Hematopoietic multipotent progenitor cell treated with erythropoietin and hydrocortisone succinate and interleukin-3 and kit ligand, for 15 days (in vitro differentiated cells): ENCODE measurements at regions not wholly inside any gene's neighbourhood (a gene's known extent, or its start where the extent isn't known, plus 50 kb on each side); places are given as distances from the start of the nearest gene placed in this dataset.

Experiments used
- DNase-seq: peaks from one replicate; pipeline ENCODE4 v3.0.0-alpha.2; 2015; ENCODE audit warnings: low spot score

DNA sequence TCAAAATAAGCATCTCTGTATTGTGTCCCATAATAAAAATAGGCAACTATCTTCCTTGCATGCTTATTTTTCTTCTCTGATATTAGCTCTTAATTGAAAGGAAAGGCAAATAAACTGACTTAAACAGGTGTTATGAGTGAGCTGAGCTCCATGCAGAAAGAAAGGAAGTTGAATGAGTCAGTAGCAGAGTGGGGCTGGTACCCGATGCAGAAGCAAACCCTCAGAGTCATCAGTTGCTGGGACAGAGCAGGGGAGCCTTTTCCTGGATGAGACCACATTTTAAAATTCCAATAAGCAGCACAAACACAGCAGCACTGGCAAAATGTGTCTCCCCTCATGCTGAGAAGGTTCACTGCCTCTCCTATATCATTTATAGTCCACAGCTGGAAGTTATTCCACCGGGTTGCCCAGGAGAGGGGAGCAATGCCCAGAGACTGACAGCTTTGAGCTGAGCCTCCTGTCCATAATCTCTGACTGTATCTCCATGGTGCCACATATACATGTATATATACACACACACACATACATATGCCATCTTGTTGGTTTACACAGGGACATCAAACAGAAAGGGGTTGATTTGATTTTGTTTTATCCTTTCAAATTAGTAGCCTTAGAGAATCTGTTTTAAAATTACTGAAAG, 274.3 kb upstream of the PPARGC1A start:
- no peak for DNase-seq

DNA sequence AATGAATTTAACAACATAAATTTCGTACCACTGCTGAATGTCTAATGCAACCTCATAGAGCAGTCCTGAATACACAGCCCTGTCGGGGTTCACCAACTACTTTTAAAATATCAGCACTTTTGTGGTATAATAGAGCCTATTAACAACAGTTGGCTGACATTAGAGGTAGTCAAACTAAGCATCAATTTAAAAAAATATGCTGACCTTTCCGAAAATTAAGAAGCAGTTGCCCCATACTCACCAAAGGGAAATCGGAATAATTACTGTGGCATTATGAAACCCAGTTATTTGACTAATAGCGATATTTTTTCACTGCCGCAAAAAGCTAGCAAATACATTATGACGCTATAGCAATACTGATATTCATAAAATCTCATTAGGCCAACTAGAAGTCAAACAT, 273.5 kb upstream of the PPARGC1A start:
- DNase-seq = no peak

DNA sequence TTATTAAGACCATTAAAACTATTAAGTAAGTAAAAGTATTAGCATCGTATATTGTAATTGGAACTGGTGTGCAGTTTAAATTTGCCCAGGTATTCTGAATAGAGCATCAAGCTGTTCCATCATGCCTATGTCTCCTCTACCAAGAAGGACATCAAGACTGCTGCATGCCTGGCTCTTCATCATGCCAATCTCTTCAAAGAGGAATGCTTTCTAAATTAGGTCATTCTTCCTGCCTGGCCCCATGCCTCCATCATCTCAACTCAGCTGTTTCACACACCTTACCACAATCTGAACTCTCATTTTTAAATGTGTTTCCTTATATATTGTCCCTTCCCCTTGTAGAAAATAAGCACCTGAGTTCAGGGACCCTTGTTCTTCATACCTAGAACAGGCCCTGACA, 270.5 kb upstream of the PPARGC1A start:
- DNase-seq = no peak

DNA sequence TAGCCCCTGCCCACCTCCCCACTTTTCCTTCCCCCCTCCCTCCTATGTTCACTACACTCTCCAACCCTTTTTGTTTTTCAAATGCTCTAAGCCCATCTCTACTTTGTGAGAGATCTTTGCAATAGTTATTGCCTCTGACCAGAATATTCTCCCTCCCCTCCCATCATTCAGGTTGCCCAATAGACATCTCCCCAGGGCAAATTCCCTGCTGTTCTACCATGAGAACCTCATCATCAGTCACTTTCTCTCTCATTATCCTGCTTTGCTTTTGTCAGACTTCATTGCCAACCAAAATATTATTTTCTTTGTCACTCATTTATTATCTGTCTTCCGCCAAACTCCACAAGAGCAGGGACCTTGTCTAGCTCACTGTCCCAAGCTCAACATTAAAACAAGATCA, 268.2 kb upstream of the PPARGC1A start:
- DNase-seq = no peak

DNA sequence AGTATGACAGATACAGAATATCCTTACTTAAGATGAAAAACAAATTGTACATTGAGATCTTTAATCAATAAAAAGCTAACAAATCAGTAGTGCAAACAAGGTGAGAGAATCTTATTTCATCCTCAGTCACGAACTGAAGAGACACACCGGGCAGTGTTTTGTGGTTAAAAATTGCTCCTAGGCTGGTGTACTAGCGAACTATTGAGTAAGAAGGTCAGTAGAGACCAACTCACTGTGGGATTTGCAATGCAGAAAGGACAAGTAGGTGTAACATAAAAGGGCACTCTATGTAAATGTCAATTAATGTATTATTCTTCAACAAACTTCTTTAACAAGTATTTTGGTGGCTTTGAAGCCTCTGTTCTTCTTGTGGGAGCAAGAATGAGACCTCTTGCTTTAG, 260.2 kb upstream of the PPARGC1A start:
- DNase-seq = no peak

DNA sequence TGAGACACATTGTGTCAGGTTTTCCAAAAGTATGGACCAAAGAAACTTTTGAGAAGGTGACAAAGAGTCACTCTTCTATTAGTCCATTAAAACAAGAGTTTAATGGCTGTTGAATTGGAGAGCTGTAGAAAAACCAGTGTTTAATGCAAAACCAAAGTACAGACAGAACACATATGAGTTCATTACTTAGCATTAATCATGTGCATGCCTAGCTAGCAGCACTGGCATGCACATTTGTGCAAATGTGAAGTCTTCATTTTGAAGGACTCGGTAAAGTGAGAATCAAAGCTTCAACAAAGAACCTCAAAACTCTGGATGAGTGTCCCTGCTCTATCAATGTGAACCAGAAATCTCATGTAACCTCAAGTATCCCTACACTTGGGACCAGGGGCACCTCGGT, 256.3 kb upstream of the PPARGC1A start:
- DNase-seq = no peak

DNA sequence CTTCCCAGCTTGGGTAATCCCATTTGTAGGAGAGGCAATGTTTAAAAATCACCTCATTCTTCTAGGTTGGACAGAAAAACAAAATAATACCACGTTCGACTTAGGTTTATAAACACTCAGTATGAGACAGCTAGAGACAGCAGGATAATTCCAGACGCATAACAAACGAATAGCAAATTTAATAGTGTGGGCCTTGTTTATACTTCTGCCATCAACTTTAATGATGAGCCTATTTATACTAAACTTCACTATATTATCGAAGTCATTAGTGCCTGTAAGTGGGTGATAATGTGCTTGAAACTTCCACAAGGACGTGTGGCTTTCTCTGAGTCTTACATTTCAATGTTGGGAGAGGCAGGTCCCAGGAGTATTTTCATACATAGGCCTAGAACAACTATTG, 255.7 kb upstream of the PPARGC1A start:
- no peak for DNase-seq

DNA sequence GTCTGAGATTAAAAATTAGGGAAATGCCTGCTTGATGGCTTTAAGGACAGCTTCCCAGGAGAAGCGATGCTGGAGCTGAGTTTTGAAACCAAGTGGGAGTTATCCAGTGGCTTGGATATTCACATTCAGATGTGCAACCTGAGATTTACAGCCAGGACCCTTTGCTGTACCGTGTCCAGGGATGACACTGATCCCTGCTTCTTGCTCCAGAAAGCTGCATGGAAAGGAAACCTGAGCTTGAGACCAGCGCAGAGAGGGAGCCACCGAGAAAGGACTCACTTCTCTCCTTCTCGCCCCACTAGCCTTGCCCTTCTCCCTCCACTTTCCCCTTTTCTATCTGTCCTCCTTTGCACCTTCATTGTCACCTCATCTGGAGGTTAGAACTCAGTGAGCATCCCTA, 254.5 kb upstream of the PPARGC1A start:
- no peak for DNase-seq

DNA sequence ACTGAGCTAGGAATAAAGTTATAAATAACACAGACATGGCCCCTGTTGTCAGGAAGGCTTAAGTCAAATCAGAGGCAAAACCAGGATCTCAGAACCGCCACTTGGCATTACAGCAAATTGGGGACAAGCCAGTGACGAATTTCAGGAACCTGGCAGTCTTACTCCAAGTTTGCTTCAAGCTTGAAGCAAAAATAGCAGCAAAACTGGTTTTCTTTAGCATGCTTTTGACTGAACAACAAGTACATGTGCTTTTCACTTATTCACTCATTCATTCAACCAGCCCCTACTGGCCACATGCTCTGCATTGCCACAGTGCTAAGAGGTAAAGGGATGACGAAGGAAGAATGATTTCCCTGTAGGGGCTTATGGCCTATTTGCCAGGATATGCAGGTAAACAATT, 253.9 kb upstream of the PPARGC1A start:
- DNase-seq = no peak

DNA sequence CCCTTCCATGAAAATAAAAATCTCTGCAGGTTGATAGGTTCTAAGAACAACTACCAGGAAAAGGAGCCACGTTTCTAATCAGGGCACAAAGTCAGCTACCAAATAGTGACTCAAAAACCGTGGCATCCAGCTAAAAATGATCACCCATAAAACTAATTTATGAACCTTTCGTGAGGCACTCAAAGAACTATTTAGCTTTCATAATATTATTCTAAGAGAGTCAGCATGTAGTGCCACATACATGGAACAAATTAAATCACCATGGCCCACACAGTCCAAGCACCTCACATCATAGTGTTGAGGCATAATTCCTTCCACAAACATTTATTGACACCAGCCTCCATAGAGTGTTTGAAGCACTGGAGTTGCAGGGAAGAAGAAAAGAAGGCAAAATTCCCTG, 252.0 kb upstream of the PPARGC1A start:
- DNase-seq = no peak

DNA sequence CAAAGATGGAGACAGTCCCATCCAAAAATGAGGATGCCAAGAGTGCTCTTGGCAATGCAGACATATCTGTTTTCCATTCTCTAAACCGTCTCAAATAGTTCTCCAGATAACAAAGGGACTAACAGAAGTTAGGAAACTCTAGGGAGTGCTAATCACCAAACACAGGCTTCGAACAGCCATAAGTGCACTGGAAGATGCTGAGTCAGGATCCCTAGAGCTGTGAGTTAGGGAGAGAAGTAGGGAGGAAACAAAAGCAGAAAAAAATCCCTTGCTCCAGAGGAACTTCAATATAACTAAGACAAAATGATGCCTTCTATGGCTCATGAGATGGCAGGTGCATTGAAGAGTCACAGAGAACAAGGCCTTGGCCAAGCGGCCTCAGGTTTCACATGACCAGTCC, 251.0 kb upstream of the PPARGC1A start:
- DNase-seq = no peak

DNA sequence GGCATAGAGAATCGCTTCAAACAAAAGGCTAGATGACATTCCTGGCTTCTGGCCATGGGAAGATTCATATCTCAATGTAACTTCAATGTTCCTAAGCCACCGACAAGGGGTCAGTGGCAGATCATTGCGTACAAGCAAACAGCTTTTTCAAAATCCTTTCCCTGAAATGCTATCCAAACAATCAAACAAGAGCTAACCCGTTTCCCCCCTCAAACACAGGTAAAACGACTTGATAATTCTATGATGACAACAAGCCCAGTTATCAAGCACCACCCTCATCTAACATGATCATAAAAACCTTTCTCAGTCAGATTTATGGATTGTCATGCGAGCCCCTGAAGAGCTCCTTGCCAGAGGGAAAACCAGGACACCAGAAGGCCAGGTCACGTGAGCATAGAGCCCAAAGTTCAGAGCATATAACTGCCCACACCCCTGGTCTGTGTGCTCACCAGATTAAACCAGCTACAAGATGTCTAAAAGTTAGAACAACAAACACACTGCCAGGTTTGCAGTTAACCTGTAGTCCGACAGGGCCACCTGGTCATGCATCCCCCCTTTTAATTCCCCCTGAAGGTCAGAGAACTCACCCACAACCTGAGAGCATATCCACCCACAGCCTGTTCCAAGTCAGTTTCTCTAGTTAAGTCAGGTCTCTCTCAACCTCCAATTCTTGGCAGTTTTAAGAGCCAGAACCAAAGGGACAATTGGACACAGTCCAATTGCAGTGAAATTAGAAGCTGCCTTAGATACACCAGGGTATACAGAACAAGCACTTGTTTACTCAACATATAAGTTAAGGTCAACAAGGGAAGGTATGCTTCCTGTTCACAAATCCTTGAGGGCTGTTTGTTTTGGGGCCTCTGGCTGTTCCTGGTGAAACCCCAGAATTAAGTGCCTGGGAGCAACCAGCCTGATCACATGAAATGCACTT, 248.1 kb upstream of the PPARGC1A start:
- DNase-seq = no peak

DNA sequence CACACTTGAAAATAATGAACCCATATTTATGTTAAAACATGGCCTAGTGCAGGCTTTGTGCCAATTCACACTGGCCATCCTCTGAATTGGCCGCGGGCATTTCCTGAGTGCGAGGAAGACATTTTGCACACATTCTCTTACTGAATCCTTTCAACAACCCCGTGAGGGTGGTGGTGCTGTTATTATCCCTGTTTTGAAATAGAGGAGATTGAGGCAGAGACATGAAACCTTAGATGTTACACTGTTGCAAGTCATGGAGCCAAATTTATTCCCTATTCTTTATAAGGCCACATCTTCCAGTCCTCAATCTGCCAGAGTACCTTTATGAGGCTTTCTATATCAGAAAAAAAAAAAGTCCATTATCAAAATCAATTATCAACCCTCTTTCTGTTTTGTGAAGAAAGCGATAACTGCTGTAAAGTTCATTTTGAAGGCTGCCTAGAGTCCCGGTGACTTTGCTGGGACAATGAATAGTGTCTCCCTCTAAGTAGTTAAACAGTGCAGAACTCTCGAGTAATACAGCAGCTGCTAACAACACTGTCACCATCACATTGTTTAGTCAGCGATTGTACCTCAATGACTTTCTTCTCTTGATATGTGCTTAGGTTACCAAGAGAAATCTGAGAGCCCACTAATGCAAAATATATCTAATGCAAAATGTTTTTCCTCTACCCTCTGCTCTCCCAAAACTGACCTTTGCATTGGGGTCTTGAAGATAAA, 242.3 kb upstream of the PPARGC1A start:
- DNase-seq = no peak

DNA sequence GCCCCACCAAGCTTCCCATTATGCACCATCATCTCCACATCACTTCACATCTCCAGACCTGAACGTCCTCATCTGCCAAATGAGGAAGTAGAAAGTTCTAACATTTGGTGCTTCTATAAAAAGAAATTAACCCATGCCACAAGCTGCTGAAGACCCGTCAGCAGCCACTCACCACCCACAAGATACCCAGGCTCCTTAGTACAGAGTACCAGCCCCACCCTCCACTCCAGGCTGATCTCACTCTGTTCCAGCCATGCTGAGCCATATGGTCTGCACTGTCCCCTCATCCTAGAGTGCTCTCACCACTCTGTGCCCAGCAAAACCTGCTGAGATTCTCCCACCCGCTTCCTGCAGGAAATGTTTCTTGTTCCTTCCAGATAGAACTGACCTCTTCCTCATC, 240.8 kb upstream of the PPARGC1A start:
- no peak for DNase-seq

DNA sequence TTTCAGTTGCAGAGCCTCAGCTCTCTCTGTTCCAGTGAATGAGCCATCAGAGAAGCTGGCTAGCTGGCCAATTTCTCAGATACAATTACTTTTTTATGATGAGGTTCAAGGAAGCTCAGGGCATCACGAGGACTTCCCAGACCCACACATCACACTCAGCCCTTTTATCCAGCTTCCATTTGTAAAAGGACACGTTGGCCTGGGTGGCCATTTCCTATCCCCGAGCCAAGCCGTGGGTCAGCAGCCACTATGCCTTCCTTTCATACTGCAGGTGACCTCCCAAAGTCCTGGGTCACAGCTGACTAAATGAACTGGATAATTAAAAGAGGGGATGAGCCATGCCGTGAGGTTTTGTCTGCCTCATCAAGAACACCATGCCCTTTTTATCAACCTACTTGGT, 236.9 kb upstream of the PPARGC1A start:
- no peak for DNase-seq

DNA sequence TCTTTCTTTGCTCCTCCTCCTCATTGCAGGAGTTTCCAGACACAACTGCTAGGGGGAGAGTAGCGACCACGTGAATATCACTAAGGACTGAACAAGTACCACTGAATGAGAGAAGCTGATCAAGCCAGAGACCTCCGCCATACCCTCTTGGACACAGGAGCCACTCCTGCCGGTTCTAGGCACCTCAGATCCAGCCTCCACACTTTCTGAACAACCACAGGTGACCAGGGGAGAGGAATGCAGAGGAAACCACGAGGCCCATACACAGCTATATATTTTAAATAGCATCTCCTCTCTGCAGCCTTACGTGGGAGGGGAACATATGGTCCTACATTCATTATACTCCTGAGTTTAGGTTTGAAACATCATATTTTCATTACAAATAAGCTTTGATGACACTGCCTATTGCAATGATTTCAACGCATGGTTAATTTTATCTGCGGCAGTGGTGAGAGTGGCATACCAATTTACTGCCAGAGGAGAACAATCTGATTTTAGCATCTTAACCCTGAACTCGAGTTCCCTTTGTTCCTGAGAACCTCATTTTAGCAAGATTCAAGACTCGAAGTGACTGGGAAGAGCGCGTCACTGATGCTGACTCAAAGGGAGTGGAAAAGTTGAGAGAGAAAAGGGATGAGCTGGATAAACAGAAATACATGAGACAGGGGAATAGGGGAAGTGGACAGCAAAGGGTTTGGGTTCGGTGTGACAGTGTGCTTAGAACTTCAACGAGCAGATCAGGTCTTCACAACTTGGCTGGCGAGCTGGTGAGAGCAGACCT, 231.7 kb upstream of the PPARGC1A start:
- DNase-seq = no peak

DNA sequence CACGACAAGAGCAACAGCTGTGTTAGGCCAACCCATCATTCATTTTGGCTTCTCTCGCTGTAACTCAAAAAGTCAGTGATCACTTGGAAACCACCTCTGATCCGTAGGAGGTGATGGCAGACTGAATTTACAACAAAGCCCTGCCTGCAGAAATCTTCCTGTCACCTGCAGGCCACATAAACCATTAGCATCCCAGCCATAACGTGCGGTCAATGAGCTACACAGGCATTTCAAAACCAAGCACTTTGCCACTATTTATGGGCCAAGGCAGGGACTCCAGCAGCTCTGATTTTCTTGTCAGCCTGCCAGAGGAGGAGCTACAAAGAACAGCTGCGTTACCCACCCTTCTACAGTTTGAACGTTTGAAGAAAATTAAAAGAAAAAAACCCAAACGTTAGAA, 228.1 kb upstream of the PPARGC1A start:
- DNase-seq = no peak

DNA sequence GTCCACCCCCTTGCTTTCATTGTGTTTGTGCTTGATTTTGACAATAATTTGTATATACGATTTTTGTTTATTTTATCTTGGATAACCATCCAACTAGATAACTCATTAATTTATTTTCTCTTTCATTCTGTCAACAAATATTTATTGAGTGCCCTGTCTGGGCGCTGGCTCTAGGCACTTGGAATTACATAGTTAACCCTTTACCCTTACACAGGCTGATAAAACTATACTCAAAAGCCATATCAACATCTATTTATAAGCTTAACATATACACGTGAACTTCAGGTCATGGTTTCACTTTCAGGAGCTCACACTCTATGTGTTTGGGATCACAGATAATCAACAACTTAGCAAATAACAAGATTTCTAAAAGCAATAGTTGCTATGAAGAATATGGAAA, 226.3 kb upstream of the PPARGC1A start:
- DNase-seq = no peak

DNA sequence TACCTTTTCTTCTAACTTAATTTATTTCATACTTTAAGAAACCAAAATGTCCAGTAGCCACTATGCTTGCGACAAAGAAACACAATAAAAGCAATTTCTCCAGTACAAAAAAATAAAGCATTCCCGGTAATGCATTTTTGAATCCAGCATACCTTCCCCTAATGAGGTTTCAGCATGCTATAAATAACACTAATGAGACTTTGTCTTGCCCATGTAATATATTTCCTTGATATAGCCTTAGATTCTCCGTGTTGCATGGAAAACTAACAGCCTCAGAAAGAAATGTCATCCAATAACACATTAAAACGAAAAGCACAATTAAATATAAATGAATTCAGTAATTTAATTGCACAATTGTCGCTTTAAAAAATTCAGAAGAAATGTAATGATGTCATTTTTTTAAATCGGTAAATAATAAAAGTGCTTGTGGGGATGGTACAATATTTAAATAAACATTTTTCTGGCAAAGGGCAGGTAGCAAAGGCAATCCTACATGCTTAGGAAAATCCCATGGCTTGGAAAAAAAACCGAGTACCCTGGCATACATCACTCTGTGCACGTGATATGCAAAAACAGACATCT, 225.2 kb upstream of the PPARGC1A start:
- no peak for DNase-seq

DNA sequence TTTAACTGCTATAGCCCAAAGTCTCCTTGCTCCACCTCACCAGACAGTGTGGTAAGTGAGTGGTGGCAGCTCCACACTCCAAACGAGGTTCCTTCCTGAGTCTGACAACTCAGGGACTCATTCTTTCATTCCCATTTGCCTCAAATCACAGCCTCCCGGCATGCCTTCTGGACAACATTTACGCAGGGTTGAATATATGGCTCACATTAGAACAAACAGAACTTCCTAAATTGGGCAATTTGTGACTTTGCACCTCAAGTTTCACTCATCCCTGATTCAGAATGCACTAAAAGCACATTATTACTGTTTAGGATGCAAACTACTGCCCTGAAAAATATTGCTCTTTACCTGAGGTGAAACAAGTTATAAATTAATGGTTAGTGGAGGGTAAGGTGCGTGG, 224.6 kb upstream of the PPARGC1A start:
- DNase-seq = no peak

DNA sequence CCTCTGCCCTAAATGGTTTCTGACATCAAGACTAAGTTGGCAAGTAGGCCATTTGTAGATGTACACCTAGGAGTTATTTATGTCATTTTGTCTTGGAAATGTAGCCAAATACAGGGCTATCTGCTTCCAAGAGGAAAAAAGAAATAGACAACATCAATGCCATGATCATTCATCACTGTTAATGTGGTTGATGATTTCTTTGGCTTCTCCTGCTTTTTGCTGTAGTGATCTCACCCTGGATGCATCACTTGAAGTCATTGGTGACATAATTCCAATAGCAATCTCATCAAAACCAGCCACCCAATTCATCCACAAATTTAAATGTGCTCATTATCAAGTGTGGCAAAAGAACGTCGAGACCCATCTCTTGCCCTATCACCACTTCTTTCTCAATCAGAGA, 222.6 kb upstream of the PPARGC1A start:
- DNase-seq = no peak

DNA sequence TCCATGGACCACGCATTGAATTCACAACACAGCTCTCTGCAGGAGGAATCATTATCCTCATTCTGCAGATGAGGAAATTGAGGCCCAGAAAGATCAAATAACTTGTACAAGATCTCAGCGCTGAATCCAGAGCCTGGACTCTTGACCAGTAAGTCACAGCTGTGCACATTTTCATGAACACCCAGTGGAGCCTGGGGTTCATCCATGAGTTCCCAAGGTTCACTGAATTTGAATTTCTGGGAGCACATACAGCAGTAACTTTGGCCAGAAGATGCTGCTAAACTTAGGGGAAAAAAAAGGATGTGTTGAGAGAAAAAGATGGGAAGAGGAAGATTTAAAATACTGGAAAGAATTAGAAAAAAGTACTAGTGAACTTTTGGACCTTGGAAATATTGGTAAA, 218.7 kb upstream of the PPARGC1A start:
- DNase-seq = no peak
